SH-SY5Y (cell line): ENCODE measurements at regions not wholly inside any gene's neighbourhood (a gene's known extent, or its start where the extent isn't known, plus 50 kb on each side); places are given as distances from the start of the nearest gene placed in this dataset.

ENCODE experiments used
- GATA2 ChIP-seq: IDR thresholded peaks from 2 replicates; pipeline ENCODE4 v1.6.1; 2011; ENCODE audit warnings: mild to moderate bottlenecking, low read depth, low read length
- GATA3 ChIP-seq: IDR thresholded peaks from 2 replicates; pipeline ENCODE4 v1.6.1; 2011; ENCODE audit warnings: low read depth, mild to moderate bottlenecking, low read length, moderate library complexity

DNA sequence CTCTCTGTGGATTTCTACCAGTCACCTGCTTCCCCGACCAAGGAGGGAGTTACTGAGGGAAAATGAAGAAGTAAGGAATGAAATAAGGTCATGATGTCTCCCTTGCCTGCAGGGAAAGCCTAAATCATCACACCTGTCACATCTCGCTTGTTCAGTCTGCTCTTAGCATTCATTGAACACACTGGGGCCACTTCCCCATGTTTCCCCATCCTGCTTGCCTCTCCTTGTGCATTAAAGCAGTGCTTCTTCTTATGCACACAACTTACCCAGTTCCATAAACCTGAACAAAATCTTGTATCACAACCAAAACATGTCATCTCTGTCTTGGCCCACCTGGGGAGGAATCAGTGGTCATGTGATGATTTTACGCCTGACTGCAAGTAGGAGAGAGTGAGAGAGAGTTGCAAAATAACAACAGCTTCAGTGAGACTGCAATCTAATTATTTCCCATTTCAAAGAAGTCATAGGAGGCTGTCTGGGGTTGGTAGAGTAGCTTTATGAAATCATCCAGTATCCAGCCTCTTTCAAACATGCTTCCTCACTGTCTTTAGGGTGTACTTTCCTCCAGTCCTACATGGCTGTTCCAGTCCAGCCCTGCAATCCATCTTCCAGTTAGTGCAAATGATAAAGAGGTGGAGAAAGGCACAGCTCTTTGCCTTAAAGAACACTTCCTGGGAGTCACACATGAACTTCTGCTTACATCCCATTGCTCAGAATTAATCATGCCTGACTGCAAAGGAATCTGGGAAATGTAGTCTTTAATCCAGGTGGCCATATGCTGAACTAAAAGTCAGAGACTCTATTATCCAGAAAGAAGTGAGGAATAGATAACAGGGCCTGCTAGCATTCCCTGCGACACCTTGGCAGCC lies 220.1 kb downstream of the HAUS1 start:
- TF ChIP-seq GATA2 (no peak), GATA3 (no peak)
